ENCODE measurements at regions not wholly inside any gene's neighbourhood (a gene's known extent, or its start where the extent isn't known, plus 50 kb on each side); places are given as distances from the start of the nearest gene placed in this dataset.

GRCh38 chr4:151940926-151941617, 180.3 kb upstream of the GATB start:
- Histone ChIP-seq H3K4me3 (ENCODE audit: low read depth, low read length) (no peak overlapping the region), H3K36me3 (ENCODE audit: control insufficient read depth, insufficient read depth, low read length) (no peaks in the 10 kb centered on the region), H3K27me3 (ENCODE audit: control insufficient read depth, insufficient read depth, low read length) (peaks cover 2% of the 10 kb centered on the region)
- no peak for TF ChIP-seq CTCF (IDR thresholded peaks at IDR 0.05; ENCODE audit: insufficient read depth, low read length, poor library complexity, severe bottlenecking)
- no peak for DNase-seq (ENCODE audit: low read depth)

- no peaks in the 10 kb centered on the region for H3K36me3 ChIP-seq (ENCODE audit: control insufficient read depth, insufficient read depth, low read length)
Observed at GRCh38 chr4:151940291-151940690, 179.5 kb upstream of the GATB start.

GRCh38 chr4:151939670-151940069, 178.9 kb upstream of the GATB start:
- TF ChIP-seq CTCF (IDR thresholded peaks at IDR 0.05; ENCODE audit: insufficient read depth, low read length, poor library complexity, severe bottlenecking): no peak
- no peak overlapping the region for H3K4me3 ChIP-seq (ENCODE audit: low read depth, low read length)
- DNase-seq (ENCODE audit: low read depth): no peak
- no peaks in the 10 kb centered on the region for H3K36me3 ChIP-seq (ENCODE audit: control insufficient read depth, insufficient read depth, low read length)
- H3K27me3 ChIP-seq (ENCODE audit: control insufficient read depth, insufficient read depth, low read length): peaks cover 2% of the 10 kb centered on the region

More at GRCh38 chr4:151940291-151940690, 179.5 kb upstream of the GATB start:
- DNase-seq (ENCODE audit: low read depth): no peak
- no peak overlapping the region for H3K4me3 ChIP-seq (ENCODE audit: low read depth, low read length)
- TF ChIP-seq CTCF (IDR thresholded peaks at IDR 0.05; ENCODE audit: insufficient read depth, low read length, poor library complexity, severe bottlenecking): no peak
- H3K27me3 ChIP-seq (ENCODE audit: control insufficient read depth, insufficient read depth, low read length): peaks cover 2% of the 10 kb centered on the region

- Histone ChIP-seq H3K4me3 (ENCODE audit: low read depth, low read length) (no peak overlapping the region), H3K27me3 (ENCODE audit: control insufficient read depth, insufficient read depth, low read length) (peaks cover 2% of the 10 kb centered on the region), H3K36me3 (ENCODE audit: control insufficient read depth, insufficient read depth, low read length) (no peaks in the 10 kb centered on the region)
- no peak for TF ChIP-seq CTCF (IDR thresholded peaks at IDR 0.05; ENCODE audit: insufficient read depth, low read length, poor library complexity, severe bottlenecking)
- DNase-seq (ENCODE audit: low read depth): no peak
Observed at GRCh38 chr4:151935411-151935810, 174.6 kb upstream of the GATB start.

GRCh38 chr4:151934766-151935165, 174.0 kb upstream of the GATB start:
- no peak for TF ChIP-seq CTCF (IDR thresholded peaks at IDR 0.05; ENCODE audit: insufficient read depth, low read length, poor library complexity, severe bottlenecking)
- no peak for DNase-seq (ENCODE audit: low read depth)
- Histone ChIP-seq H3K27me3 (ENCODE audit: control insufficient read depth, insufficient read depth, low read length) (peaks cover 2% of the 10 kb centered on the region), H3K36me3 (ENCODE audit: control insufficient read depth, insufficient read depth, low read length) (no peaks in the 10 kb centered on the region), H3K4me3 (ENCODE audit: low read depth, low read length) (no peak overlapping the region)
